Activated CD4-positive, alpha-beta T cell treated with anti-CD3 and anti-CD28 coated beads for 48 hours (primary cell): ENCODE measurements at regions not wholly inside any gene's neighbourhood (a gene's known extent, or its start where the extent isn't known, plus 50 kb on each side); places are given as distances from the start of the nearest gene placed in this dataset.
A peak's percentile ranks its signal among the peaks of the same experiment; 100 is the strongest.

Source experiments
- DNase-seq: peaks from one replicate; pipeline ENCODE4 v3.0.0-alpha.2; 2020

- DNase-seq = peak; percentile 45
Measured at GRCh38 chr9:14560194-14560593, 133.0 kb downstream of the ZDHHC21 start.

GRCh38 chr9:14554886-14555285 is 138.3 kb downstream of the ZDHHC21 start:
- DNase-seq = no peak

GRCh38 chr9:14547245-14548060 is 145.8 kb downstream of the ZDHHC21 start:
- no peak for DNase-seq

DNA sequence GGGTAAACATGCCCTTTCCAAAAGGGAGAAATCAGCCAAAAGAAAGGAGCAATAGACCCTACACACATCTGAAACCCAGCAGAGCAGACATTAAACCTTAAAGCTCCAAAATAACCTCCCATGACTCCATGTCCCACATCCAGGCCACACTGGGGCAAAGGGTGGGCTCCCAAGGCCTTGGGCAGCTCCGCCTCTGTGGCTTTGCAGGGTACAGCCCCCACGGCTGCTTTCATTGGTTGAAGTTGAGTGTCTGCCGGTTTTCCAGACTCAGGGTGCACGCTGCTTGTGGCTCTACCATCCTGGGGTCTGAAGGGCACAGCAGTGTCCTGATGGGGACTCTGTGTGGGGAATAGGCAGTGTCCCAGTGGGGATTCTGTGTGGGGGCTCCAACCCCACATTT is 146.5 kb downstream of the ZDHHC21 start:
- DNase-seq = no peak

GRCh38 chr9:14542071-14542470 is 151.2 kb downstream of the ZDHHC21 start:
- DNase-seq = no peak

- DNase-seq = no peak
Measured at GRCh38 chr9:14538526-14538925, 154.7 kb downstream of the ZDHHC21 start.

GRCh38 chr9:14535161-14535955 is 157.9 kb downstream of the ZDHHC21 start:
- DNase-seq = no peak

DNA sequence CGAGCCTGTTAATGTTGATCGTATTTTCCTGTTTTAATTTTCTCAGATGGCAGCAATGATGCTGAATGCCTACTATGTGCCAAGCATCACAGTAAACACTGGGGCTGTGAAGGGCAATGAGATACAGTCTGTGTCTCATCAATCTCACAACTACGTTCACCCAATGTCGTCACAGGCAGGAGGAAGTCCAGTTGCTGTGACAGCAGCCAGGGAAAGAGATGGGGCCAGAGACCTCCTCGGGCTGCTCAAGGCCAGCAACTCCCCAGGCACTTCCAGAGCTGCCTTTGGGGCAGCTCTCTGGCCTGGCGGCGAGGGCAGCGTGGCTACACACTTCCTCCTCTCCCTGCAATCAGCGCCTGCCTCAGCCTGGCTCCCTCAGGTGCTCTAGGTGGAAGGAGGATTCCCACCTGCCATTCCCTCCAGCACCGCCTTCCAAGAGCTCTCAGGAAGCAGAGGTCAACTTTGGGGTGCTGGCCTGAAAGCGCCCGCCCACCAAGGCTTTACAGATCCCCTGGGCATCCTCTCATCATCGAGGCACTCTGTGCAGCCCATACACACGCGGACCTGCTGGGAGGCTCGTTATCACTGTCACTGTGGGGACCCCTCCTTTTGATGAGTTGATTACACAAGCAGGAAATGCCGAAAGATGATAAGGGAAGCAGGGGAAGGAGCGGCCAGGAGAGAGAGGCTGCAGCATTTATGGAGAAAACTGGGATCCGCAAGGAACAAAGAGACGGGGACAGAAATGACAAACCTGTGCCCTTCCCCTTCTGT is 159.2 kb downstream of the ZDHHC21 start:
- DNase-seq = no peak

DNA sequence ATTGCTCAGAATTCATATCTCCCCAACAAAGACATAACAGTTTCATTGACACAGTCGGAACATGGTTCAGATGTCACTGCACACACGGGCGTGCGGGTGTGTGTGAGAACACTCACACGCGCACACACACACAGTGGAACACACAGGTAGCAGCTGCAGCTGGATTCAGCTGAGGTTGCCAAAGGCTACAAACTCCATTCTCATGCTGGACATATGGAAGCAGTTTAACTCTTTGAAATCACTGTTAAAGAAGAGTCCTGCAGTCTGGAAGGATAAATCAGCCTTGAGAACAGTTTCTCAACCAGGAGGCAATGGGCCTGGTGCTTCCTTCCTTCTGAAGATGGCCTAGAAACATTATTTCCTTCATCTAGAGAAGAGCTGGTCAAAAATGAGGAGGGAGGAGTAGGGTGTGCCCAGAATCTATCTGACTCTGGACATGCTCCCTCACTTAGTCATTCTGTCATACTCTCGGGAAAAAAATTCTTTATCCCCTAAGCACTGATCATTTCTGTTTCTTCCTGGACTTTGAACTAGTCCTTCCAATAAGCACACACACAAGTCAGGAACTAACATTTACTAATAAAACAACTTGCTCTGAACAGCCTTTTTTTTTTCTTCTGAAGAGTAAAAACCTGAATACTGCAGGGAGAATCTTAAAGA is 160.6 kb downstream of the ZDHHC21 start:
- DNase-seq = no peak

GRCh38 chr9:14531341-14532269 is 161.6 kb downstream of the ZDHHC21 start:
- DNase-seq = no peak

- DNase-seq = no peak
Measured at GRCh38 chr9:14530841-14531240, 162.4 kb downstream of the ZDHHC21 start.

DNA sequence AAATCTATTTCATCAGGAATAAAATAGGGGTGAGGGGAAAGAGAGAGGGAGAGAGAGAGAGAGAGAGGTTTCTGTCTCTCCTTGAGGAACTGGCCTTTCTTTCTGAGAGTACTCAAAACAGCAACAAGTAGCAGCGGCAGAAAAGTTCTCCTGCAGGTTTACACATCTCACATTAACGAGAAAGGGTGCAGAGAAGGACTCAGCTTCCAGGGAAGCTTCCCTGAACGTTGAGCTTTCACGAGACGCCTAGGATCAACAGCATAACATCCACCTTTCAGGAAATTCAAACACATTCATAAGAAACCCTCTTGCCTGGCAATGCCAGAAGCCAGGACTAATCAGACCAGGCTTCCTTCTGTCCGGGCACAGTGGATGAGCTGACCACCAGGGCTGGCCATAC is 162.9 kb downstream of the ZDHHC21 start:
- no peak for DNase-seq

DNA sequence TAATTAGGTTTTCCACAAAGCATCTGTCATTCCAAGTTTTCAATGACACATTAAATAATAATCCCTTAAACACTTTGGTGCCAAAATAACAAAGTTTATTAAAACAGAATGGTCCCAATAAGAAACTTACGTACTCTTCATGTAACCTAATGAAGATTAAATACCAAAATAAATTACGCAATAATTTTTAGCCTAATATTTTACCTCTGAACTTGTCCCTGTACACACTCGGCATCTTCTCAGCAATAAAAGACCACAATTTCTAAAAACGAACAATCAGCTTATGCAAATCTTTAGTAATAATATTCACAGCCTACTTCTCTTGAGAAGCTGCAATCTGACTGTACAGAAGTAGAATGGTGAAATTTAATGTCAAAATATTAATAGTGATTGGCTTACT is 163.6 kb downstream of the ZDHHC21 start:
- no peak for DNase-seq

DNA sequence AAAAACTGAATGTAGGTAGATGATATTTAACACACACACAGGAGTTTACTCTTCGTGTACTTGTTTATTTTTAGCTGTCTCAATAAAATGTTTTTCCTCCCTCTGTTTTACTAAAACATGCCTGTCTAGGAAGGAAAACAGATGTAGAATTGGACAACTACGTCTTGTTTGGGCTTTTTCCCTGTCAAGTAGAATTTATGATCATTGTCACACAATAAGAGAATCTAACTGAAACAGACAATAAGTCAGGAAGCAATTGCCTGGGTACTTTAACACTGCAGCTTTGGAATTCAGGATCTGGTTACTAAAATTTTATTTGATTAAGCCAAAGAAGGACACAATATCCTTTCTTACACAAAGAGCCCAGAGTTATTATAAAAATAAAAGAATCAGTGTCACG is 164.2 kb downstream of the ZDHHC21 start:
- DNase-seq = no peak

- no peak for DNase-seq
Measured at GRCh38 chr9:14526504-14526903, 166.7 kb downstream of the ZDHHC21 start.

GRCh38 chr9:14525856-14526255 is 167.4 kb downstream of the ZDHHC21 start:
- DNase-seq = no peak

- DNase-seq = no peak
Measured at GRCh38 chr9:14524873-14525515, 168.2 kb downstream of the ZDHHC21 start.

DNA sequence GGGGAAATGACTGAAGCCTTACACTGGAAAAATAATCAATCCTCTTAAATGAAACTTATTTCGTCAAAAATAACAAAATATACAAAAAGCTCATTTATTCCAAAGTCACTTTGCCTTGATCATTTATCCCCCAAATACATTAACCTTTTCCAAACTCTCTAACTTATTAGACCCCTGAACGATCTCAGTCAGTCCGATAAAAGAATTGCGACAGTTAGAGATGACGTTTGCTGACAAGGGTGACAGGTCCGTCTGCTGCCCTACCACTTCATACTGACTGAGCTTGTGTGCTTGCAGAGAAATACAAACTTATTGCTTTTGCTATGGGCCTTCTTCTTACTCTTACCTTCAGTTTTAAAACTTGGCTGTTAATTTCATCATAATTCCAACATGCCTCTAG is 169.7 kb downstream of the ZDHHC21 start:
- no peak for DNase-seq

- DNase-seq = no peak
Measured at GRCh38 chr9:14522627-14523379, 170.4 kb downstream of the ZDHHC21 start.

GRCh38 chr9:14520341-14520740 is 172.9 kb downstream of the ZDHHC21 start:
- no peak for DNase-seq
